K562 (cell line): ENCODE measurements at regions not wholly inside any gene's neighbourhood (a gene's known extent, or its start where the extent isn't known, plus 50 kb on each side); places are given as distances from the start of the nearest gene placed in this dataset.

ENCODE experiments used
- EGR1 ChIP-seq: fragments of 450-650 bp; conservative IDR thresholded peaks from 2 replicates; pipeline ENCODE4 v1.6.1; 2017; ENCODE audit warnings: mild to moderate bottlenecking
- LEF1 ChIP-seq: fragments of 450-650 bp; IDR thresholded peaks from 2 replicates; pipeline ENCODE4 v1.6.1; 2016; ENCODE audit warnings: mild to moderate bottlenecking
- MEF2A ChIP-seq: IDR thresholded peaks from 2 replicates; pipeline ENCODE4 v1.6.1; 2011; ENCODE audit warnings: low read depth, mild to moderate bottlenecking, low read length, moderate library complexity; ENCODE audit not compliant: control insufficient read depth
- ZNF3 ChIP-seq: fragments of 250-450 bp; sonication (Bioruptor Pico); IDR thresholded peaks from 2 replicates; pipeline ENCODE4 v1.5.0; 2021; ENCODE audit warnings: mild to moderate bottlenecking, moderate library complexity
- ZNF586 ChIP-seq: fragments of 450-650 bp; formaldehyde crosslinking; conservative IDR thresholded peaks from 2 replicates; pipeline ENCODE4 v1.4.0; 2020; ENCODE audit warnings: mild to moderate bottlenecking, moderate library complexity
- ZSCAN32 ChIP-seq: fragments of 450-650 bp; formaldehyde crosslinking; IDR thresholded peaks from 2 replicates; pipeline ENCODE4 v1.4.0; 2020; ENCODE audit warnings: mild to moderate bottlenecking, moderate library complexity
- TF ChIP-seq, protein P1 (sequence below): IDR thresholded peaks from 2 replicates; pipeline ENCODE4 v1.6.1; 2016; ENCODE audit warnings: missing genetic modification characterization, missing compliant biosample characterization
- TF ChIP-seq, protein P2 (sequence below): fragments of 450-650 bp; formaldehyde crosslinking; IDR thresholded peaks from 2 replicates; pipeline ENCODE4 v1.4.0; 2020; ENCODE audit warnings: mild to moderate bottlenecking, moderate library complexity

GRCh38 chr4:127534041-127534825, 98.5 kb upstream of the INTU start (continued):
- no peak for TF ChIP-seq ZSCAN32 (CRISPR knock-in tag)
- no peak for TF ChIP-seq MEF2A
- no peak for TF ChIP-seq EGR1
- no peak for TF ChIP-seq LEF1
- no peak for TF ChIP-seq ZNF3 (CRISPR knock-in tag)
- TF ChIP-seq, protein P1, sequence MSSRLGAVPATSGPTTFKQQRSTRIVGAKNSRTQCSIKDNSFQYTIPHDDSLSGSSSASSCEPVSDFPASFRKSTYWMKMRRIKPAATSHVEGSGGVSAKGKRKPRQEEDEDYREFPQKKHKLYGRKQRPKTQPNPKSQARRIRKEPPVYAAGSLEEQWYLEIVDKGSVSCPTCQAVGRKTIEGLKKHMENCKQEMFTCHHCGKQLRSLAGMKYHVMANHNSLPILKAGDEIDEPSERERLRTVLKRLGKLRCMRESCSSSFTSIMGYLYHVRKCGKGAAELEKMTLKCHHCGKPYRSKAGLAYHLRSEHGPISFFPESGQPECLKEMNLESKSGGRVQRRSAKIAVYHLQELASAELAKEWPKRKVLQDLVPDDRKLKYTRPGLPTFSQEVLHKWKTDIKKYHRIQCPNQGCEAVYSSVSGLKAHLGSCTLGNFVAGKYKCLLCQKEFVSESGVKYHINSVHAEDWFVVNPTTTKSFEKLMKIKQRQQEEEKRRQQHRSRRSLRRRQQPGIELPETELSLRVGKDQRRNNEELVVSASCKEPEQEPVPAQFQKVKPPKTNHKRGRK (tag): no peak
- TF ChIP-seq ZNF586 (CRISPR knock-in tag): no peak
- TF ChIP-seq, protein P2, sequence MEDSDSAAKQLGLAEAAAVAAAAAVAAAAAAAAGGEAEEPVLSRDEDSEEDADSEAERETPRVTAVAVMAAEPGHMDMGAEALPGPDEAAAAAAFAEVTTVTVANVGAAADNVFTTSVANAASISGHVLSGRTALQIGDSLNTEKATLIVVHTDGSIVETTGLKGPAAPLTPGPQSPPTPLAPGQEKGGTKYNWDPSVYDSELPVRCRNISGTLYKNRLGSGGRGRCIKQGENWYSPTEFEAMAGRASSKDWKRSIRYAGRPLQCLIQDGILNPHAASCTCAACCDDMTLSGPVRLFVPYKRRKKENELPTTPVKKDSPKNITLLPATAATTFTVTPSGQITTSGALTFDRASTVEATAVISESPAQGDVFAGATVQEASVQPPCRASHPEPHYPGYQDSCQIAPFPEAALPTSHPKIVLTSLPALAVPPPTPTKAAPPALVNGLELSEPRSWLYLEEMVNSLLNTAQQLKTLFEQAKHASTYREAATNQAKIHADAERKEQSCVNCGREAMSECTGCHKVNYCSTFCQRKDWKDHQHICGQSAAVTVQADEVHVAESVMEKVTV (CRISPR knock-in tag): no peak
